ENCODE measurements at regions not wholly inside any gene's neighbourhood (a gene's known extent, or its start where the extent isn't known, plus 50 kb on each side); places are given as distances from the start of the nearest gene placed in this dataset.
"Not testable (repeated sequence)": the region's sequence is repeated elsewhere in the genome, so short reads cannot be mapped to it uniquely, and the experiment has no call there.

DNA sequence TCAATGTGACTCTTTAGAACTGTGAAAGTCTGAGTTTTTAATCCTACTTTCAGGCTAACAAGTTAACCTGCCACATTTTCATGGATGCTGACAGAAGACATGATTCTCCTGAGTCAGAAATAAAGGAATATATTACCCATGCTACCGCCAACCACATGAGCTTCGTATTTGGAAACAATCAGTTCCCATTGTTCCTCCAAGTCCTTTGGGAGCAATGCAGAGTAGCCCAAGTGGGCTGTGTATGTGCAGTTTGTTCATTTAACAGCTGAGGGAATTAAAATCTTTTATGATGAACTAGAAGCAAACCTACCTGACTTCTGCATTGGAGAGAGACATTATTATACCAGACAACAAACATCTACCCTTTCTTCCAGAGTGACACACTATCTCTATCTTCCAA is 169.3 kb upstream of the BET1 start:
- DNase-seq (ENCODE audit: low read depth): no peak

DNA sequence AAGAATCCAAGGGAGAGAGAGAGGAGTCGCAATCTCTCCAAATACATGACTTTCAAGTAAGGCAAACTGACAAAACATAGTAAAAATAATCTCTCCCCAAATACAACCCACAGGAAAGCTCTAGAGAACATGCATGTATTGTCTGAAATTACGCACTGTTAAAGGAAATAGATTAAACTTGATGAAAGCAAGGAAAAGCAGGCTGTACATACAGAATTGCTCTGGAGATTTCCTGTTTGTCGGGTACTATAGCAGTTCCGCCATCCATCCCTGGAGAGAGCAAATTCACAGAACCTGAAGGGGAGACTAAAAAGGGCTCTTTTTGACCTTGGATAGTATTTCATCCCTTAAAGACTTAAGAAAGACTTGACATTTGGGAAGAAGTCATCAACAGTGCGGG is 170.2 kb upstream of the BET1 start:
- DNase-seq (ENCODE audit: low read depth): no peak

DNA sequence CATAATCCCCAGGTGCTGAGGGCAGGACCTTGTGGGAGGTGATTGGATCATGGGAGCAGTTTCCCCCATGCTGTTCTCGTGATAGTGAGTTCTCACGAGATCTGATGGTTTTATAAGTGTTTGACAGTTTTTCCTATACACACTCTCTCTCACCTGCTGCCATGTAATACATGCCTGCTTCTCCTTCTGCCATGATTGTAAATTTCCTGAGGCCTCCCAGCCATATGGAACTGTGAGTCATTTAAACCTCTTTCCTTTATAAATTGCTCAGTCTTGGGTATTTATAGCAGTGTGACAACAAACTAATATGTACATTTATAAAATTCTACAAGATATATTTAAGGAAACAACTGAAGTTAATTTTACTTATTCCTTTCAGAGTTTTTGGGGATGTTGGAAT is 170.8 kb upstream of the BET1 start:
- peak; percentile 20 for DNase-seq (ENCODE audit: low read depth)

DNA sequence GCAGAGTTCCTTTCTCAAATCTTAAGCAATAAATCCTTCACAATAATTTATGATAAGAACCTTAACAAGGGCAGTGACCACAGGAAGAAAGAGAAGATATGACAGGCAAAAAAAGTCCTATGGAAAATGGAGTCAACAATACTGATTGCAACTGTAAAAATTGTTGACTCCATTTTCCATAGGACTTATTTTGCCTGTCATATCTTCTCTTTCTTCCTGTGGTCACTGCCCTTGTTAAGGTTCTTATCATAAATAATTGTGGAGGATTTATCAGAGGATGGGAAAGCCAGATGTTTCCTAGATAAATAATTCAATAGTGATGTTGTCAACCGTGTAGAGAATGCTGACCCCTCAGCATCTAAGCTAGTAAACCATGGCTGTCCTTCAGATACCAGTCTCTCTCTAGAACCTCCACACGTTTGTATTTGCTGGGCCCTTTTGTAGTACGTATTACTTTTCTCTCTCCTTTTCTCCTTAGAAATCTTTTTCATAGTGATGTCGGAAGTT is 172.6 kb upstream of the BET1 start:
- no peak for DNase-seq (ENCODE audit: low read depth)

DNA sequence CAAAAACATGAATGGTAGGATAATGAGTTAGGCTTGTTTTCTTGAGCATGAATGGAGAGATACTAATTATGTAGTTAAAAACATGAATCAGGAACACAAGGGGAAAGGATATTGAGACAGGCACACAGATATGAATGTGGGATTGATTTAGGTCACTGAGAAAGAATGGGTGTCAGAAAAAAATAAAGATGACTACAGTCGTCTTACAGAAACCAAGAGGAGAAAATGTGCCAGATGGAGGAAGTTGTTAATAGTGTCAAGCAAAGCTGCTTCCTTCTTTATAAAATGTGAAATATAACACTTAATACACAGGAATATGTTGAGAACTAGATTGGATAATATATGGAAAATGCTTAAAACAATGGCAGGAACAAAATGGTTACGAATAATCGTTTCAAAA is 173.3 kb upstream of the BET1 start:
- DNase-seq (ENCODE audit: low read depth): no peak

DNA sequence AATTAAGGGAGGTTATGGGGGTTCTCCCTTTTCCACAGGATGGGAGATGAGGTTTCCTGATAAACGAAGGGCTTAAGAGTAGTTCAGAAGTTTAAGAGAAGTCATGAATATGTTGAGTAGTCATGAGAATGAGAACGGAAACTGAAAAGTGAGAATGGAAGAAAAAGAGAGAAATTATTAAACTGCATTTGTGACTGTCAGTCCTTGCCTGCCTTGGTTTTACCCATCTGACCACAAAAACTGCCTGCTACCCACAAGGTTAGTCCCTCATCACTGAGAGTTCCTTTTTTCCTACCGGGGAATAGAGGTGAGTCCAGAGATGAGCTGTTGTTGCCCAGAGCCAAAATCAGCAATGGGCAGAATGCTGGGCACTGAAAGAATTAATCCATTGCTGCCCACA is 174.1 kb upstream of the BET1 start:
- DNase-seq (ENCODE audit: low read depth): no peak

DNA sequence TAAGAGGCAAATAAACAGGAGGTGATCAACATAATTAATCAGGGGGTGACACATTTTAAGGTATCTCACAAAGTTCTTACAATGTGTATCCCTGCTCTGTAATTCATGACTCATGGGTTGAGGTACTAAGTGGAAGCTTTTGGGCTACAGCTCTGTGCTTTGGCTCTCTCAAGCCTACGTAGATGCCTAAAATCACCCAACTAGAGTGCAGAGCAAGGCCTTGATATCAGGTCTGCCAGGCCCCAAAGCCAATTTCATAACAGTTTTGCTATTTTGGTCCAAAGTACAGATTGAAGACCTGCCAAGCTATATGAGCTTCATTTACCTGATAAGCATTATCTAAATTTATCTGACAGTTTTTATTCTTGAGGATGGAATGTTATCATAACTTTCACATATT is 175.3 kb upstream of the BET1 start:
- DNase-seq (ENCODE audit: low read depth): no peak

DNA sequence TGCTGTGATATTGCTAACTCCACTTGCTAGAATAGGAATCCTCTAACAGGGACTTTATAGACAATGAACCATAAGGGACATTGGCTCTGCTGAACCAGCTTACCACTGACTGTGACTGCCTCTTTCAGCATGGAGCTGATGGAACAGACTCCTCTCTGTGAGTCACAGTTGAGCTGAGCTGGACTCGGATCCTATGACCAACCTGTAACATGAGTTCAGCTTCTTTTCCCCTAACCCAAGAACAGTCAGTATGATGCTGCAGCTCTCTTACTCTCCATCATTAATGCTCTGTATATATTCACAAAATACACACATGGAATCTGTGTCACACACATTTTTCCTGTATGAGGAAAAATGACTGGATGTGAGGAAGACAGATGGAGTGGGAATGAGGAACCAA is 177.9 kb upstream of the BET1 start:
- peak; percentile 89 for DNase-seq (ENCODE audit: low read depth)

DNA sequence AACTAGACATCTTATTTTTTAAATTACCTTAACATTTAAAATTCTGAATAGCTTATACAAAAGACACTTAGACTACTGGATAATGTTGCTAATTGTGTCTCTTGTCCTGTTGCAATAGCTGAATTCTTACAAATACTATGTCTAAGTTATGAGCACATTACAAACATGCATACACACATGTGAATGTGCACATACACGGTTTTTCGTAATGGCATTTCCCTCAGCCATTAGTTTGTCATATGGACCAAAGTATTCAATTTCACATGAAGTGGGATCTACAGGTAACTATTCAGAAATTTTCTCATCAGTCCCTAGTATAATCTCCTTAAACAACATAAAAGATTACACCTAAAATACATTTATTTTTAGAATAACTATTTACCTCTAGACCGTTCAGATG is 178.6 kb upstream of the BET1 start:
- no peak for DNase-seq (ENCODE audit: low read depth)

DNA sequence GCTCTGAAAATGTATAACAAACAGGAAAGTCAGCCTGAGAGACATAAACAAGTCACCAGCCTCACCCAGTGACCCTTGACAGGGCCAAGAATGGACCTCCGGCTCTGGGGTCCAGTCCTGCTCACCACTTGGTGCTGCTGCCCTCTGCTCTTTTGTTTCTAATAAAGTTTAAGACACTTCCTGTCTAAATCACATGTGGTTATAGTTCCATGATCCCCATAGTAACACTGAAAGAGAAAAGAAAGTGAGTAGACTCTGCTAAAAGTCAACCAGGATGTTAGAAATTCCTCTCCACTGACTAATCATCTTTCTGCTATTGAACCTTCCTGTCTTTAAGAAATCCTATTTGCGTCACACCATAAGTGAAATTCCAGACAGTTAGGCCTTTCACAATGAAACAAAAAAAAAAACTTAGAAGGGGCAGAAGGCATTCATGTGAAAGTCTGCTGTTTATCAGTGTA is 179.2 kb upstream of the BET1 start:
- DNase-seq (ENCODE audit: low read depth): peak; percentile 99

DNA sequence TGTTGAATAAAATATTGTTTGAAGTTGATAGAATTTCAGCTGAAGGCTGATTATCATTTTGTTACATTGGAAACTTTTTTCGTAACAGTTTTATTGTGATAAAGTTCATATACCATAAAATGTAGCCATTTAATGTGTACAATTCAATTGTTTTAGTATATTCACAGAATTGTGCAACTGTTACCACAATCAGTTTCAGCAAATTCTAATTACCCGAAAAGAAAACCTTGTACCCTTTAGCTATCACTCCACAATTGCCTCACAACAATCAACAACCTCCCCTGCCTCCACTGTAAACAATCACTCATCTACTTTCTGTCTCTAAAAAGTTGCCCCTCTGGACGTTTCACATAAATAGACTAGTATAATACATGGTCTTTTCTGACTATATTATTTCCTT is 179.7 kb upstream of the BET1 start:
- DNase-seq (ENCODE audit: low read depth): no peak

DNA sequence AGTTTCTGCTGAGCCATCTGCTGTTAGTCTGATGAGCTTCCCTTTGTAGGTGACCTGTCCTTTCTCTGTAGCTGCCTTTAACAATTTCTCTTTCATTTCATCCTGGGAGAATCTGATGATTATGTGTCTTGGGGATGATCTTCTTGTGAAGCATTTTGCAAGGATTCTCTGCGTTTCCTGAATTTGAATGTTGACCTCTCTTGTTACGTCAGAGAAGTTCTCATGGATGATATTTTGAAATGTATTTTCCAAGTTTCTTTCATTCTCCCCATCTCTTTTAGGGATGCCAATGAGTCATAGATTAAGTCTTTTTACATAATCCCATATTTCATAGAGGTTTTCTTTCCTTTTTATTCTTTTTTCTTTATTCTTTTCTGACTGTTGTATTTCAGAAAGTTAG is 184.2 kb upstream of the BET1 start:
- no peak for DNase-seq (ENCODE audit: low read depth)

DNA sequence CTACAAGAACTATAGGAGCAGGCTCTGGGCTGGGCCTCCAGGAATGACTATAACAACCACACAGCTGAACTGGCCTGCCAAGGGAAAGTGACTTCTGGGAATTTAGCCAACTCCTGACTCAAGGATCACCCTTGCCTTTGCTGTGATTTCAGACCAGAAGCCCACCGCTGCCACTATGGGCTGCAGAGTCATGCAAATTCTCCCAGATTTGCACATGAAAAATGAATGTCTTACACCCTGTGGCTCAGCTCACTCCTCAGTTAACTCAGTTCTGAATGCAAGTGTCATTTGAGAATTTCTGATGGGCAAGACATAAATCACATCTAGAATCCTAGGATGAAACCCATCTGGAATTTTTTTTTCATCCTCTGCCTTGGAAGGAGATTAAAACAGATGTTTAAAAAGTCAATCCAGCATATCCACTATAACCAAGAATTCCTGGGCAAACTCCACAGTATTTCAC is 186.5 kb upstream of the BET1 start:
- peak; percentile 97 for DNase-seq (ENCODE audit: low read depth)

DNA sequence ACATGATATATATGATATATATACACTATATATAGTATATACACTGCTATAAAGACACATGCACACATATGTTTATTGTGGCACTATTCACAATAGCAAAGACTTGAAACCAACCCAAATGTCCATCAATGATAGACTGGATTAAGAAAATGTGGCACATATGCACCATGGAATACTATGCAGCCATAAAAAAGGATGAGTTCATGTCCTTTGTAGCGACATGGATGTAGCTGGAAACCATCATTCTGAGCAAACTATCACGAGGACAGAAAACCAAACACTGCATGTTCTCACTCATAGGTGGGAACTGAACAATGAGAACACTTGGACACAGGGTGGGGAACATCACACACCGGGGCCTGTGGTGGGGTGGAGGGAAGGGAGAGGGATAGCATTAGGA is 190.3 kb upstream of the BET1 start:
- DNase-seq (ENCODE audit: low read depth): not testable (repeated sequence)

DNA sequence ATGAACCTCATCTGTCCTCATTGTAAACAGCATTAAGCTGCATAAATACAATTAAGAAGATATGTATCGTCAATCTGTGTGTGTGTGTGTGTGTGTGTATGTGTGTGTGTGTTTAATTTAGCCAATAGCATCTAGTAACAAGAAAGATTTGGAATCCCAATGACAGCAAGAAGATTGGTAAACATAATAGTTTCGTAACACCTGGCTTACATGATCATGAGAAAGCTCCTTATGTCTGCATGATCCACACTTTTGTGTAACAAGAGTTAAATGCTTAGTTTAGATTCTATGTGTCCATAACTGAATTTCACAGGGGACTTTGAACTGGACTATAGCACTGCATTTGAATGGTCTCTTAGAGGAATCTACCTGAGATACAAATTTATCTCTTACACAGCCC is 191.0 kb upstream of the BET1 start:
- DNase-seq (ENCODE audit: low read depth): no peak

DNA sequence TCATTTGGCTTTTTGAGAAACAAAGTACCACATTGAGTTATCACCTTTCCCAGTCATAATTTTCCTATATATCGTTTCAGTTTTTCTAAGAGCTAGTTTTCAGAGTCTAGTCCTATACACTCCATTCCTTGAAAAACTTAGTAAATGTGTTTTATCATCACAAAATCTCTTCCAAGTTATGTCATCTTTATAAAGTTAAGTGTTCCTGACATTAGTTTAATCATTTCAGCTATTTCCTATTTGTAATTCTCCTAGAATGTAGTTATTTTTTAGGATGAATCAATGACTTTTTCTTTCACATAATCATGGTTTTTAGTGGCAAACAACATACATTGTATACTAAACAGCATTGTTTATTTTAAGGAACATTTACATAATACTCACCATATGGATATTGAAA is 191.7 kb upstream of the BET1 start:
- DNase-seq (ENCODE audit: low read depth): no peak

DNA sequence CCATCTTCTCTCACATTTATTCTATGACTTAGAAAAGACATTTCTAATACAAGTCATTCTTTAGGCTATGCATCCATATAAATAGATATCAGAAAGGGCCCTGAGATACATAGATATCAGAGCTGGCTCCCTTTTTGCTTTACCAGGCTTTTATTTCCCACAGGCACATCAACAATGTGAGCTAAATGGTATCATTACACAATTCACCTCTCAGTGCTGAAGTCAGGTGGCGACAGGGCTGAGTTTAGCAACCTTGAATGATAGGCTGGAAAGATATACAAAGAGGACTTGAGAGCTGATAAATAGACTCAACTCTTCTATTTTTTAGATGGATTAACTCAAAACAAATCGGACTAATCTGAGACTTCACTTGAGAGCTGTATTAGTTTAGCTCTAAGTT is 189.2 kb upstream of the COL1A2 start:
- no peak for DNase-seq (ENCODE audit: low read depth)

DNA sequence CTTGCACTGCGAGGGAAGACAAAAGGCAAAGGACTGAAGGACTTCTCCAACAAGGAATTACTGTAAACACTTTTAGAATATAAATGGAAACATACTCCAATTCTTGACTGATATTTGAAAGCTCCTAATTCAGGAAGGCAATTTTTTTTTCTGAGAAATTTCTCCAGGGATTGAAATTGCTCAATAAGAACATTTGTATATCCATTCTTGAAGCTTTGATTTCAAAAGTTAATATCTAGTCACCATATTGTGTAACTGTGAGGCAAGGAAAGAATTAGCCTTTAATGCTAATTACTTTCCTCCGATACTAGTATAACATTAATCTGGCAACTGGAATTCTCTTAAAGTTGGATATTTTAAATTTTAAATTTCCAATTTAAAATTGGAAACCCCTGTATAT is 188.4 kb upstream of the COL1A2 start:
- DNase-seq (ENCODE audit: low read depth): no peak

DNA sequence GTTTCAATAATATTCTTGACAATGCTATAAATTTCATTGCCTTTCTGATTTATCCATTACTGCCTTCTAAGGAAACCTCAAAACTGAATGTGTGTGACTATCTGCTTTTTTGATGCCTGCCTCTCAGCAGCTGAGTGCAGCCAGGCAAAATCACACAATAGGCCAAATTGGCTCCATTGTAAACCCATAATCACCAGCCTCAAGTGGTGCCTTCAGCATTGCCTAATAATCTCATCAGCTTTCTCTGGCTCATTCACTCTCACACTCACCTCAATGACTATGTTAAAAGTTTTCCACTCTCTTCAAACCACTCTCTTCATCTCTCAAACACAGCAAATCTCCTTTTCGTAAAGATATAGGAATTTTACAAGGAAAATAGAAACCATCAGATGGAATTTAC is 182.5 kb upstream of the COL1A2 start:
- no peak for DNase-seq (ENCODE audit: low read depth)

DNA sequence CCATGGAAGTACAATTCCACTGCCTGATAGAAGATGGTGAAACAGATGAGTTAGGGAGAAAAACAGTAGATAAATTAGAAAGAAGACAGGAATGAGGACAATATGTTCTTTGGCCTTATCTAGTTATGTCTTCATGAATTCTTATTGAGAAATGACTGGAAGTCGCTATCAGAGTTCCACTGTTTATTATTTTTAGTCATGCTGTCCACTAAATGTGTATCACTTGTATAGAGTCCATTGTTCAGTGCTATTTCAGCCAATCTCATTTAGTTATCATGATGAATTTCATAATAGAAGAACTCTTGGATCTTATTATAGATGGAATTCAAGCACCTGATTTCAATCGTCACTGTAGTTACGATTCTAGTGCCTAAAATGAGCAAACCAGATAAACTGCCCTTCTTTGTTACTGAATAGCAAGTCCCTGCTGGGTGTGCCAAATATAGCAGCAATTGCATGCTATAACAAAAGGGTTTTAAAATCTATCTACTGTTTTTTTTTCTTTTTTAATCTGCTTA is 177.7 kb upstream of the COL1A2 start:
- no peak for DNase-seq (ENCODE audit: low read depth)

DNA sequence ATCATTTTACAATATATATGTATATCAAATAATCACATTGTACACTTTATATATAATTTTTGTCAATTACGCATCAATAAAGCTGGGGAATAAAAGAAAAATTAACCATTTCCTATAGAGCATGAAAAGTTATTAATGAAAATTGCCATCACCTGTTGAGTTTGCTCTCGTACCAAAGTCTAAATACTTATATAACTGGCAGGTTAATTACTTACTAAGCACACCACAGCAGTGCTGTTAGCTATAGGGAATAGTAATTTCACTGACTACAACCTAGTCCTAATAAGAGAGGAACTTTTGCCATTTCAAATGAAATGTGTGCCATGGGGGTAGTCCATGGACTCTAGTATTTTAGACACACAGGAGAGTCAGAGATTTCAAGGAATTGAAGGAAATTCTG is 176.9 kb upstream of the COL1A2 start:
- no peak for DNase-seq (ENCODE audit: low read depth)

DNA sequence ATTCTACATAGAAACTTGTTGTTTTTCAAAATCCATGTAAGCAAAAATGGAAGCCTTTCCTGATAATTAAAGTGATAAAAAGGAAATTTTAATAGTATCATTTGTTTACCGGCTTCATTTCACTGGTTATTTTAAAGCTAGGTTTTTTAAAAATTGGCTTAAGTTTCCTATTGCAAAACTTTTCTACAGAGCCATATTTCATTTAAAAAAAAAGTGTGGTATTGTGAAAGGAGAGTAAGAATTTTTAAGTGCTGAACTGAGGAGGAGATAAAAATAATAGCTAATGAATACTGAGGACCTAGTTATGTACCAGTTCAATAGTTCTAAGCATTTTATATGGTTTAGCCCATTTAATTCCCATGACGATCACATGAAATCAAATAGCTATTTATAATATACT is 172.2 kb upstream of the COL1A2 start:
- DNase-seq (ENCODE audit: low read depth): no peak

DNA sequence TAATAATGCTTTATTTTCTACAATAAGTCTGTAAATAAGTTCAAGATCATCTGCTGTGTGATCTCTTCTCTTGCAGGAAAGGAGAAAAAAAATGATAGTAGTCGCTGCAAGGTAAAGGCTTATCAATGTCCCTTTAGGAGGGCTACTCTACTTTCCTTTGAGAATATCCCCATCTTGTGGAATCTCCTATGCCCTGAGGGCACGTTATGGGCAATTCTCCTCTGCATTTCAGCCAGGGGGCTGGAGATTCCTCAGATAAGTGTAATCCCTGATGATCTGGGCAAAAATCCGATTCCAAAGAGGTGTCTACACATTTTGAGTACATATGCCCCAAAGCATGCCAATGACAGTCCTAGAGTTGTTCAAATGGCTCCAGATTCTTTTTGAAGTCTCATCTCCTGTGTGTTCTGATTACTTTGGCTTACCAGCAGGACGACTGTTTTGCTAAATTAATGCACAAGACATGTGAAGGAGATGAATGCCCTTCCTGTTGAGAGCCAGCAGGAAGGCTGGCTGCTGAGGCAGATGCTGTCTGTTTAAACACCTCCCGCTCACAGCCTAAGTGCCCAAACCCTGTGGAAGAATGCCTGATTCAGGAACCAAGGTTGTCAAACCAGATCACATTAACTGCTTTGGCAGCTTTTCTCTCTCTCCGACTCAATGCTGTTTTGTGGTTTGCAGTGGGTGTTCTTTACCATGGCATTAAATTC is 171.2 kb upstream of the COL1A2 start:
- DNase-seq (ENCODE audit: low read depth): peak; percentile 73

Measured in HT1080 (cell line).